GM21825 (cell line): ENCODE measurements at regions not wholly inside any gene's neighbourhood (a gene's known extent, or its start where the extent isn't known, plus 50 kb on each side); places are given as distances from the start of the nearest gene placed in this dataset.
"Not testable (repeated sequence)": the region's sequence is repeated elsewhere in the genome, so short reads cannot be mapped to it uniquely, and the experiment has no call there.

Experiments used
- ATAC-seq: cut with Tn5 transposase; IDR thresholded peaks from one replicate; pipeline ENCODE4 v1.9.1; 2021; ENCODE audit warnings: mild to moderate bottlenecking, moderate library complexity; ENCODE audit not compliant: unreplicated experiment

DNA sequence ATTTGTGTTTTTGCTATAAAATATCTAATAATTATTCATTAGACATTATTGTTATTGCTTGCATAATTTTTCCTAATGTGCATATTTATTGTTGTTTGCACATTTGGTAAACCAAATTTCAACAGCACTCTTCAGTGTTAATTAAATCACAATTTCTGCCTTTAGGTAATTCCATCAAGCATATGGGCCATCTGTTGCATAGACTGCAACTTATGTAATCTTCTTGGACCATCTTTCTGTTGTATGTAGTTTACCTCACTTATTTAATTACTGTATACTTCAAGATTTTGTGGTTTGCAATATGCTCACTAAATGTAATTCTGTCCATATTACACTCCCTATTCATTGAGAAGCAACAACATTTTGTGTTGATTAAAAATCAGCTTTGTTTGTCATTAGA is 1360.1 kb downstream of the REEP3 start:
- ATAC-seq = no peak

DNA sequence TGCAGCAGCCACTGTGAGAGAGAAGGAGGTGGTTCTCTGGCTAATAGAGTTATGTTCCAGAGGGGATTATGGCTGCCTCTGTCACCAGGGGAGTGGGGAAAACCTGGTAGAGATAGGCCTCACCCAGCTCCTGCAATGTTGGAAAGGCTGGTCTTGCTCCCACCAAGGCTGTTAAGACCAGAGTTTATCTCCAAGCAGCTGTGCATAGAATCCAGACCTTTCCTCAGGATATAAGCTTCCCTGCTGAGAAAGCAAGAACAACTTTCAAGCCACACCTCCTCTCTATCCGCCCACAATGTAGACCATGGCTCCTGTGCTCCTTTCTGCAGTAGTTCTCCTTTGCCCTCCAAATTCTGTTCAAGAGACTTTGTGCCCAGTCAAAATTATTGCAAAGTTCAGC is 1375.4 kb downstream of the REEP3 start:
- ATAC-seq = no peak

DNA sequence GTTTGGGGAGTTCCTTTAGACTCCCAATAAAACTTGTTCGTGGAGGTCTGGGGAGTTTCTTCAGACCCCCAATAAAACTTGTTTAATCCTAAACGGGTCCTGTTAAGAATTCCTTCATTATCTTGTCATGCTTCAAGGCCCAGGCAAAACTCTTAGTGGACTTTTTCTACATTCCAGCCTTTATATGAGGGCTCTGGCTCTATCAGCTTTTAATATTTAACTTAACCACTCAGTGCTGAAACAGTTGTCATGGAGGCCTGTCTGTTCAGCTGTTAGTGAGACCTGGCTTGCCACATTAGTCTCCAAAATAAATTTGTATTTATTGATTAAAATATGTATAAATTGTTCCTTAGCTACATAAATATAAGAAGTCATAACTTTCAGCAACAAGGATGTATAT is 1385.1 kb downstream of the REEP3 start:
- ATAC-seq = not testable (repeated sequence)

DNA sequence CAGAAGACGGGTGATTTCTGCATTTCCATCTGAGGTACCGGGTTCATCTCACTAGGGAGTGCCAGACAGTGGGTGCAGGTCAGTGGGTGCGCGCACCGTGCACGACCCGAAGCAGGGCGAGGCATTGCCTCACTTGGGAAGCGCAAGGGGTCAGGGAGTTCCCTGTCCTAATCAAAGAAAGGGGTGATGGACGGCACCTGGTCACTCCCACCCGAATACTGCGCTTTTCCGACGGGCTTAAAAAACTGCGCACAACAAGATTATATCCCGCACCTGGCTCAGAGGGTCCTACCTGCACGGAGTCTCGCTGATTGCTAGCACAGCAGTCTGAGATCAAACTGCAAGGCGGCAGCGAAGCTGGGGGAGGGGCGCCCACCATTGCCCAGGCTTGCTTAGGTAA is 1403.1 kb downstream of the REEP3 start:
- ATAC-seq = not testable (repeated sequence)

DNA sequence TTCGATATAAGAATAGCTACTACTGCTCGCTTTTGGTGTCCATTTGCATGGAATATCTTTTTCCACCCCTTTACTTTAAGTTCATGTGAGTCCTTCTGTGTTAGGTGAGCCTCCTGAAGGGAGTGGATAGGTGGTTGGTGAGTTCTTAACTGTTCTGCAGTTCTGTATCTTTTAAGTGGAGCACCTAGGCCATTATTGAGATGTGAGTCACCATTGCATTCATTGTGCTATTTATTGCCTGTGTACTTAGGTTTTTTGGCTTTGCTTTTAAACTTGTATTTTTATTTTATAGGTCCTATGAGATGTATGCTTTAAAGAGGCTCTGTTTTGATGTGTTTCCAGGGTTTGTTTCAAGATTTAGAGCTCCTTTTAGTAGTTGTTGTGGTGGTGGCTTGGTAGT is 1430.8 kb downstream of the REEP3 start:
- no peak for ATAC-seq

DNA sequence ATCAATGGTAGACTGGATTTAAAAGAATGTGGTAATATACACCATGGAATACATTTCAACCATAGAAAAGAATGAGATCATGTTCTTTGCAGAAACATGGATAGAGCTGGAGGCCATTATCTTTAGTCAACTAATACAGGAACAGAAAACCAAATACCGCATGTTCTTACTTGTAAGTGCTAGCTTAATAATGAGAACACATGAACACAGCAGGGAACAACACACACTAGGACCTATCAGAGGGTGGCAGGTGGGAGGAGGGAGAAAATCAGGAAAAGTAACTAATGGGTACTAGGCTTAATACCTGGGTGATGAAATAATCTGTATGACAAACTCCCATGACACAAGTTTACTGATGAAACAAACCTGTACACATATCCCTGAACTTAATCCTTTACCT is 1435.2 kb downstream of the REEP3 start:
- no peak for ATAC-seq

DNA sequence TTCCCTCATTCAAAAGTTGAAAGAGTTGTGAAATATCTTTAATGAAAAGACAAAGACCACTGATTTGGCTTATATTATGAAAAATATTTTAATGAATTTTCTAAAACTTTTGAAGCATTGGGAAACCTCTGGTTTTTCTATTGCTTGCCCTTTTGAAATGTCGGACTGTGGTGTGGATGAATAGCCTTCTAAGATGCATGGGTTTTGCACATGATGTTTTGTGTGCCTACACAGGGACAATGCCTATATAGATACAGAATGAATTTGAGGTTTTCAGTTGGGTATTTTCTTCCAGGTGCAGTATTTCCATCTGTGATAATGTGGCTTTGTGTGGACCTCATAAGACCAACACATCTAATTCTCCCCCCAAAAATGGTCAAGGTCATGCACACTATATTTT is 1437.9 kb downstream of the REEP3 start:
- ATAC-seq = no peak

DNA sequence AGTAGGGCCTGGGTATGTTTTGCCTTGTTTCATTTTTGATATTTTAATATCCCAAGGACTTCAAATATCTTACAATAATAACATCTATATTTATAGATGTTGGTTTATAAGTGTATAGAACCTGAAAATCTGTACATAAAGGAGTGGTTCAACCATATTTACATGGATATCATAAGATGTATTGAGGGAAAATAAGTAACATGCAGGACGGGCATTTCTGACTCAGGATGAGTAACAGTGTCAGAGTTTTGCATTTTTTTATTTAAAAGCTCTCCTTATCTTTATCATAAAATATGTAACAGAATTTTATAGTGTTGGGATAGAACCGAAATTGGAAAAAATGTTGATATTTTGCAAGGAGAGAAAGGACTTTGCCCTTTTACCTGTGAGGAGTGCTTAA is 1438.7 kb downstream of the REEP3 start:
- ATAC-seq = no peak

DNA sequence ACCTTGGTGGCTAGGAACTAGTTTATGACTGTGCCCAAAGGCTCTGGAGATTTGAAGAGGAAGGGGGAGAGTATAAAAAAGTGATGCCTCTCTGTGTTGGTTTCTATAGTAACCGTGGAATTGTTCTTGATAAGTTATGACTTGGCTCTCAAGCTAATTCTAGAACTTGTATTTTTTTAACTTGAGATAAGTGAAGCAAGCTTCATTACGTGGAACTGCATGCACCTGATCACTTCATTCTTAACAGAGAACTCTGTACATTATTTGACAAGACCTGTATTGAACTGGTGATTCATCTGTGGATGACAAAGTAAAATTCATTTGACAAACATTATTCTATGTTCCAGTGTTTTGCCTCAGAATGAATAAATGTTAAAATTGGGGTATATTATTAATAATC is 1452.2 kb downstream of the REEP3 start:
- no peak for ATAC-seq

DNA sequence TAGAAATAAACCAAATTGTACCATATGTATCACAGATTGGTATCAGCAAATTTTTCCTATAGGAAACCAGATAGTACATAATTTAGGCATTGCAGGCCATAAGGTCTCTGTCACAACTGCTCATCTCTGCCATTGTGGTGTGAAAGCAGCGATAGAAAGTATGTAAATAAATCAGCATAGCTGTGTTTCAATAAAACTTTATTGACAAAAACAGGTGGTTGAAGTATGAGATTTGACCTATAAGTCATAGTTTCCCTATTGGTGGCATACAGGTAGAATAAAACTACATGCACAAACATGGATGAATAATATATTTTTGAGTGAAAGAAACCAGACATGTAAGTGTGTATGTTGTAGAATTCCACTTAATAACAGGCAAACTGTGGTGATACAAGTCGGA is 1454.9 kb downstream of the REEP3 start:
- ATAC-seq = no peak

DNA sequence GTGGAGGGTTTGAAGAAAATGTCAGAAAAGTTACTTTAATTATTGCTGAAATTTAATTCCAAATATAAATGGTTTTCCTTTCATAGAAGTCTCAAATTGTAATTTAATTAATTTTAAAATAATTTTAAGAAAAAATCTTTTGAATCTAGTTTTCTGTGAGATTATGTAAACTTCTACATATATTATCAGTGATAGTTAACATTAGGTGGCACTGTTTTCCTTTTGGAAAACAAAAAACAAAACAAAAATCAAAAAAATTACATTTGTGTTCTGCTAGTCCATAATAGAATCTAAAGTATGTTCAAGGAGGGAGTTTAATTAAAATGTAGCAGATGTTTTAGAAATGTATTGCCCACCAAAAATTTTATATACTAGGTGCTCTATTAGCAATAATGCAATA is 1456.7 kb downstream of the REEP3 start:
- no peak for ATAC-seq

DNA sequence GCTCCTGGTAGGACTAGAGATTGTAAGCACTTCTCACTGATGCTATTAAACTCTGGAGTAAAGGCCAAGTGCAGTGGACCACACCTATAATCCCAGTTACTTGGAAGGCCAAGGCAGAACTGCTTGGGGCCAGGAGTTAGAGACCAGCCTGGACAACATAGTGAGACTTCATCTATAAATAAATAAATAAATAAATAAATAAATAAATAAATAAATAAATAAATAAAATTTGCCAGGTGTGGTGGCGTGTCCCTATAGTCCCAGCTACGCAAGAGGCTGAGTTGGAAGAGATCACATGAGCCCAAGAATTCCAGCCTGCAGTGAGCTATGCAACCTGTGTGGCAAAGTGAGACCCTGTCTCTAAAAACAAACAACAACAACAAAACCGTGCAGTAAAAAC is 1475.7 kb downstream of the REEP3 start:
- ATAC-seq = no peak

DNA sequence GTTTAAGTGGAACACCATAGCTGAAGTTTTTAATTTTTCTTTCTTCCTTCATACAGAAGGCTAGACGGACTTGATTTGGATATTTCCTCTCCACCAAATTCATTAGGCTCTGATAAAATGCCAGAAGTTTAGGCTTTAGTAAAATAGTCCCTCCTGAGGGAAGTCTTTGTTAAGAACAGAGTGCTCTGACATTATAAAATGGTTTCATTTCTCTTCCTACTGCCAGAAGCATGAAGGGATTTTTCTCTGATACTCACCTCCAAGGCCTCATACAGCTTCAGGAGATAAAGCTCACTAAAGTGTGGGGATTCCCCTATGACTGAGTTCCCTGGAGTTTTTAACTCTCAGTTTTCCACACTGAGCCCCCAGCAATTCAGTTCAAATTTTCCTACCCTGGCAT is 1489.6 kb downstream of the REEP3 start:
- no peak for ATAC-seq

DNA sequence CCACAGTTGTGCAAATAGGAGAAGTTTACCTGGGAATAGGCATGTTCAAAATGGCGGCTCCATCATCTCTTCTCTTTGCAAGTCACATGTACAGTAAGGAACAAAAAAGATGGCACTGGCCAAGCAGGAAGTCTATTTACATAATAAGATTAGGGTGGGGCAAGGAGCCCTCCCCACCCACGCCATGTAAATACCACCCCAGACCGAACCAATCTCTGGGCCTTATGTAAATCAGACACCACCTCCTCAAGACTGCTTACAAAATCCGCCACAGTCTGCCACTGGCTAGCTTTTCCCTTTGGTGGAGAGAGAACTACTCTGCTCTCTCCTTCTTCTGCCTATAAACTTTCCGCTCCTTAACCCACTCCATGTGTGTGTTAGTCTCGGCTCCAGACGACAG is 1496.3 kb downstream of the REEP3 start:
- no peak for ATAC-seq

DNA sequence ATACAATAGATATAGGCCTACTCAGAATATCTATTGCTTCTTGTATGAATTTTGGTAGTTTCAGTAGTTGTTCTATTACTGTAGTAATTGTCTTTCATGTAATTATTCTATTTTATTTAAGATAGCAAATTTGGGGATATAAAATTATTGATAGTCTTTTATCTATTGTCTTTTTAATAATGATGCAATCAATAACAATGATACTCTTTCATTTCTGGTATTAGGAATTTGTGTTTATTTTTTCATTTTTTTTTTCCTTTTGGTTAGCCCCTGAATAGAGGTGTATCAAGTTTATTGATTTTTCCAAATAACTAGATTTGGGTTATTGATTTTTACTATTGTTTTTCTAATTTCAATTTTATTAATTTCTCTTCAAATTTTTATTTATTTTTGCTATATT is 1503.7 kb downstream of the REEP3 start:
- no peak for ATAC-seq

DNA sequence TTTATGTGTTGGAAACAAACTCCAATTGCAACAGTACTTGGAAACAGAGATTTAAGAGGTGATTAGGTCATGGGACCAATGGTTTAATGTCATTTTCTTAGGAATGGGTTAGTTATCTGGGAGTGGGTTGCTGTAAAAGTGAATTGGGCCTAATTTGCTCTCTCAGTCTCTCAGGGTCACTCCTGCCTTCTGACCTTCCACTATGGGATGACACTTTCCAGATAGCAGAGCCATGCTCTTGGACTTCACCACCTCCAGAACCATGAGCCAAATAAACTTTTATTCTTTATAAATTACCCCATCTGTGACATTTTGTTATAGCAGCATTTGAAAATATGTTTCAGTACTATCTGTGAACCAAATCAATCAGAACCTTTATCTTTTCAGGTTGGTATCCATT is 1509.1 kb downstream of the REEP3 start:
- ATAC-seq = no peak

DNA sequence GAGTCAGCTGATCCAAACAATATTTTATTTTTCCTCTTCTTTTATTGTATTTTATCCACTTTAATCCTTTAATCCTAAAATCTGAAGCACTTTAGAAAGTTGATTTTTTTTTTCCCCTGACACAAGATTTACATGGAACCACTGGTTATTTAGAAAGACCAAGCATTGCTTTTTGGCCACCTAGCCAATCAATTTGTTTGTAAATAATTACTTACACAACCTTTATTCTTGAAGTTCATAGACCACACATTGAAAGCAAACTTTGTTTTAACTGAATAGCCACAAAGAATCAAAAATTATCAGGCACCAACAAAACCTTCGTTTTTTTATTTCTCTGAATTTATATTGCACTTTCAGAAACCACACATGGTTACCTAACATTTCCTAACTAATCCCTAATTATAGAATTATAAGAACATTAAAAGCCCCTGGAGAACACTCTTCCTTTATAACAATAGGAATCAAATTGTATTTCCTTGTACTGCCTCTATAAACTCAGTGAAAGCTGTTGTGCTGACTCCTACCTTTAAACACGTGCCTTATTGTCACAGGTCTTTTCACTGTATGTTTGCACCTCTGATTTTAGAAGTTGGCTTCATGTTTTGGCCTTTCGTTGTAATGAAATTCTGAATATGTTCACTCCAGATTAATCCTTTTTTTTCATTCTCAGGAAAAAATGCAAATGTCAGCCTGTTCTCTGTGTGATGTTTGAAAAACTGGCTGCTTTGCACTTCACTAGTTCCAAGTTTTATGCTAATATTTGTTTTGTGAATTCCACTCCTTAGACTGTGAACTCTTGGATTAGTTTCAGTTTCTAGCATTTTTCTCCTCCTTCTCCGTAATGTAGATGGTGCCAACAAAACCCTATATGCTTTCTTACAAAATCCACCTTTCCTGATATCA is 1511.9 kb downstream of the REEP3 start:
- ATAC-seq = no peak

DNA sequence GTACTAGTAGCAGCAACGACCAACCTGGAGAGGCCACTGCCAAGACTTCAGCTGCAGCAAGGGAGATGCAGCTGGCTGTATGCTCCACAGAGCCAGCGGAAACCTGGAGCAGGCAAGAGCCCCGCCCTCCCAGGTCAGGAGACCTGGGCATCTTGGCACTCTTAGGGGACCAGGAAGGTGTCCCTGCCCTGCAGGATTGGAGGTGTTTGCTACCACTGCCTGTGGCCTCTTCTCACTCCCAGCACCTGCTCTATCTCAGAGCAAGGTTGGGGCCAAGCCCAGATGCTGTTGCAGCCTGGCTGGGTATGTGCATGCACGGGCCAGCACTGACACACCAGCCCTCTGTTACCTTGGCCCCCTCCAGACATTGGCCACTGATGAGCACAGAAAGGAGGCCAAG is 1512.8 kb downstream of the REEP3 start:
- no peak for ATAC-seq

DNA sequence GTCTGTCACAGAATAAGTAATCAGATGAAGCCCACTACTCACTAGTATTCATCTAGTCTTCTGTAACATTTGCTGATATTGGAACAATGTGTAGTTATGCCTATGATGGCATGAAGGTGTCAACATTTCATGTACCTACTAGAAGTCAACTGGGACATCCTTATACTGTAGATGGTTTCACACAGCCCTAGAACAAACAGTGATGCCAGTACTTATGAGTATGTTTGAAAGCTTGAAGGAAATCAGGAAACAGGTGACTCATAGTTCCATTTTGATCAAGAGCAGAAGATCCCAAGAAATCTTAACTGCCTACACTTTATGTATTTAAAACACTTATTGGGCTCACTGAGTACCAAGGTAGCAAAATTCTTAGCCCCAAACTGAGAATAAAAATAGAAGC is 1519.6 kb downstream of the REEP3 start:
- no peak for ATAC-seq

DNA sequence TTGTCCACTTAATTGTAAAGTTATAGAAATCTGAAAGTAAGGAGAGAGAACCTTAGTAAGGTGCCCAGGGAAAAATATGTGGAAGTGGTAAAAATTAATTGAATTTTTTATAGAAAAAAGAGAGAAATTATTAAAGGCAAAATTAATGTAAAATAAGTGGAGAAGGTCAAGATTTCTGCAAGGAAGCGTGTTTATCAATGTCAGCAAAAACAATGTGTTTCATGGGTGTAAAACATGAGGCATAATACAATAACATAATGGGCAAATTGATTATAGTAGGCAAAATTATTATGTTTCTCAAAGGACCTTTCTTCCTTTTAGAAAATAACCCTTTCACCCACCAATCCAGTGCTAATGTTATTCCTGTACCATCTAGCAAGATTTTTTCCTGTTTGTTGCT is 1520.1 kb downstream of the REEP3 start:
- no peak for ATAC-seq

DNA sequence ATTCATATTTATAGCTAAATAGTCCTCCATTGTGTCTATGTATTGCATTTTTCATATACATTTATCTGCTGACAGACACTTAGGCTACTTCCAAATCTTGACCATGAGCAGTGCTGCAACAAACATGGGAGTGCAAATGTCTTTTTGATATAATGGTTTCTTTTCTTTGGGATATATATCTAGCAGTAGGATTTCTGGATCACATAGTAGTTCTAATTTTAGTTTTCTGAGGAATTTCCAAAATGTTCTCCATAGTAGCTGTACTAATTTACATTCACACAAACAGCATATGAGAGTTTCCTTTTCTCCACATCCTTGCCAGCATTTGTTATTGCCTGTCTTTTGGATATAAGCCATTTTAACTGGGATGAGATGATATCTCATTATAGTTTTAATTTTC is 1521.3 kb downstream of the REEP3 start:
- ATAC-seq = no peak

DNA sequence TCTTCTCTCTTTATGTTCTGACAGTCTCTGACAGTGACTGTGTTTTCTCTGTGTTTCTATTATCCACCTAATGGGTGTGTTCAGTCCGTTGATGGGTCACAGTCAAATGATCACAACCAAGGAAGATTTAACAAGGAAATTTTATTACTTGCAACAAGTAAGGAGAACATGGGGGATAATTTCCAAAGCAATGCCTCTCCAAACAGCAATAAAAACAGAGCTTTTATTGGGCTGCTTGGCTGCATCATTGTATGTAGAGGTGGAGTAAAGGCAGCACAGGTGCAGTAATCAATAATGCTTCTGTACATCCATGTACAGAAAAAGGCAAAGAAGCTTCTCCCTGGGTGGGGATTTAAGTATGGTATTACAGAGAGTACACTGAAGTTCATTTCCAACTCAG is 1525.6 kb downstream of the REEP3 start:
- ATAC-seq = no peak

DNA sequence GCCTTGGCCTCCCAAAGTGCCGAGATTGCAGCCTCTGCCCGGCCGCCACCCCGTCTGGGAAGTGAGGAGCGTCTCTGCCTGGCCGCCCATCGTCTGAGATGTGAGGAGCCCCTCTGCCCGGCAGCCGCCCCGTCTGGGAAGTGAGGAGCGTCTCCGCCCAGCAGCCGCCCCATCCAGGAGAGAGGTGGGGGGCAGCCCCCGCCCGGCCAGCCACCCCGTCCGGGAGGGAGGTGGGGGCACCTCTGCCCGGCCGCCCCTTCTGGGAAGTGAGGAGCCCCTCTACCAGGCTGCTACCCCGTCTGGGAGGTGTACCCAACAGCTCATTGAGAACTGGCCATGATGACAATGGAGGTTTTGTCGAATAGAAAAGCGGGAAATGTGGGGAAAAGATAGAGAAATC is 1530.9 kb downstream of the REEP3 start:
- ATAC-seq = not testable (repeated sequence)
